SK-N-SH (cell line): ENCODE measurements at regions not wholly inside any gene's neighbourhood (a gene's known extent, or its start where the extent isn't known, plus 50 kb on each side); places are given as distances from the start of the nearest gene placed in this dataset.

ENCODE experiments used
- CTCF ChIA-PET: fragments of 300-600, 350-600 bp; formaldehyde crosslinking; extraction: SDS; loops from one replicate; lab custom pipeline; 2021; lab: Yijun Ruan, JAX
- POLR2A ChIA-PET: fragments of 350-600 bp; sonication (Branson Sonifier 250); formaldehyde crosslinking; extraction: SDS; loops from one replicate; lab custom pipeline; 2020; ENCODE audit warnings: antibody characterized with exemption, inconsistent platforms; lab: Yijun Ruan, JAX
- DNase-seq: peaks from one replicate; pipeline ENCODE4 v3.0.0; 2012
- H2AFZ ChIP-seq: fragments of 200-600 bp; sonication (generic); 2 replicates; pipeline ENCODE4 v1.8.1; 2016; ENCODE audit warnings: antibody characterized with exemption, mild to moderate bottlenecking, low read depth
- H3F3A ChIP-seq: fragments of 200-600 bp; sonication (generic); replicated peaks from 2 replicates; pipeline ENCODE3; 2016; ENCODE audit warnings: antibody characterized with exemption, mild to moderate bottlenecking; ENCODE audit not compliant: insufficient read depth
- H3K27ac ChIP-seq, 2 experiments: fragments of 200-500 bp in 1 of 2; fragments of 200-600 bp in 1 of 2; sonication (Bioruptor generic) in 1 of 2; sonication (generic), shearing (Covaris generic) in 1 of 2; 2 replicates each; pipeline versions ENCODE4 v1.5.1 to v1.6.1; 2014 to 2016; ENCODE audit warnings: low read depth in 2 of 2, inconsistent platforms in 1 of 2, low read length in 1 of 2, mild to moderate bottlenecking in 1 of 2, mixed read lengths in 1 of 2
- H3K27me3 ChIP-seq: fragments of 200-600 bp; sonication (generic), shearing (Covaris generic); 2 replicates; pipeline ENCODE4 v1.6.1; 2016; ENCODE audit warnings: mixed run types; ENCODE audit not compliant: insufficient read depth
- H3K36me3 ChIP-seq, 2 experiments: fragments of 200-500 bp in 1 of 2; fragments of 200-600 bp in 1 of 2; sonication (Bioruptor generic) in 1 of 2; sonication (generic) in 1 of 2; replicated peaks in 1 of 2; 2 replicates each; pipeline versions ENCODE3 to v1.5.1; 2014 to 2016; ENCODE audit warnings: low read length in 1 of 2, mild to moderate bottlenecking in 1 of 2; ENCODE audit not compliant: insufficient read depth in 2 of 2, control insufficient read depth in 1 of 2
- H3K4me1 ChIP-seq, 2 experiments: fragments of 200-500 bp in 1 of 2; fragments of 200-600 bp in 1 of 2; sonication (Bioruptor generic) in 1 of 2; sonication (generic), shearing (Covaris generic) in 1 of 2; 2 replicates each; pipeline versions ENCODE4 v1.5.1 to v1.6.1; 2014 to 2016; ENCODE audit warnings: low read depth in 1 of 2, low read length in 1 of 2, mixed run types in 1 of 2; ENCODE audit not compliant: insufficient read depth in 2 of 2, control insufficient read depth in 1 of 2
- H3K4me2 ChIP-seq: fragments of 200-600 bp; sonication (generic), shearing (Covaris generic); 2 replicates; pipeline ENCODE4 v1.6.1; 2017; ENCODE audit warnings: mixed run types
- H3K4me3 ChIP-seq, 2 experiments: fragments of 200-500 bp in 1 of 2; fragments of 200-600 bp in 1 of 2; sonication (Bioruptor generic) in 1 of 2; sonication (generic), shearing (Covaris generic) in 1 of 2; 2 replicates each; pipeline versions ENCODE4 v1.5.1 to v1.8.1; 2014 to 2016; ENCODE audit warnings: low read depth in 2 of 2, inconsistent platforms in 1 of 2, low read length in 1 of 2, mild to moderate bottlenecking in 1 of 2, mixed read lengths in 1 of 2, moderate library complexity in 1 of 2
- H3K79me2 ChIP-seq: fragments of 200-600 bp; sonication (generic); 2 replicates; pipeline ENCODE4 v1.8.1; 2017; ENCODE audit warnings: mild to moderate bottlenecking; ENCODE audit not compliant: insufficient read depth
- H3K9ac ChIP-seq: fragments of 200-600 bp; sonication (generic); 2 replicates; pipeline ENCODE4 v1.6.1; 2017; ENCODE audit warnings: mixed run types
- H3K9me2 ChIP-seq: fragments of 200-600 bp; sonication (generic); 2 replicates; pipeline ENCODE4 v1.6.1; 2017; ENCODE audit warnings: mixed run types
- H3K9me3 ChIP-seq: fragments of 200-600 bp; sonication (generic); 2 replicates; pipeline ENCODE4 v1.6.1; 2017; ENCODE audit warnings: mixed run types, mild to moderate bottlenecking, moderate library complexity
- H4K20me1 ChIP-seq: fragments of 200-600 bp; sonication (generic); 2 replicates; pipeline ENCODE4 v1.6.1; 2017; ENCODE audit warnings: mild to moderate bottlenecking, mixed run types; ENCODE audit not compliant: insufficient read depth
- CHD2 ChIP-seq: fragments of 150-350 bp; IDR thresholded peaks from 2 replicates; pipeline ENCODE4 v1.6.1; 2018; ENCODE audit warnings: low read length; ENCODE audit not compliant: partially characterized antibody
- CTCF ChIP-seq: fragments of 200-600 bp; sonication (generic); IDR thresholded peaks from 2 replicates; pipeline ENCODE4 v1.6.1; 2017; ENCODE audit warnings: antibody characterized with exemption, mild to moderate bottlenecking, moderate library complexity
- EZH2phosphoT487 ChIP-seq: fragments of 200-600 bp; sonication (generic); IDR thresholded peaks from 2 replicates; pipeline ENCODE4 v1.6.1; 2017; ENCODE audit warnings: low read depth, mixed run types, mild to moderate bottlenecking, antibody characterized with exemption, moderate library complexity, borderline replicate concordance
- FOSL2 ChIP-seq: IDR thresholded peaks from 2 replicates; pipeline ENCODE4 v1.4.0; 2012; ENCODE audit warnings: low read depth, mild to moderate bottlenecking, moderate library complexity, borderline replicate concordance
- GABPA ChIP-seq: IDR thresholded peaks from 2 replicates; pipeline ENCODE4 v1.4.0; 2012; ENCODE audit warnings: low read depth, mild to moderate bottlenecking
- JUND ChIP-seq: IDR thresholded peaks from 2 replicates; pipeline ENCODE4 v1.4.0; 2012
- MAX ChIP-seq: IDR thresholded peaks from 2 replicates; pipeline ENCODE4 v1.4.0; 2012; ENCODE audit warnings: low read depth
- PBX3 ChIP-seq: IDR thresholded peaks from 2 replicates; pipeline ENCODE4; 2012
- POLR2AphosphoS5 ChIP-seq: IDR thresholded peaks from 2 replicates; pipeline ENCODE4 v1.6.1; 2012; ENCODE audit warnings: low read depth, low read length
- RAD21 ChIP-seq: IDR thresholded peaks from 2 replicates; pipeline ENCODE4 v1.6.1; 2012; ENCODE audit warnings: mild to moderate bottlenecking, low read length
- RXRA ChIP-seq: IDR thresholded peaks from 2 replicates; pipeline ENCODE4 v1.4.0; 2012; ENCODE audit warnings: low read depth, mild to moderate bottlenecking, borderline replicate concordance
- SIN3A ChIP-seq: IDR thresholded peaks from 2 replicates; pipeline ENCODE4 v1.6.1; 2012; ENCODE audit warnings: low read depth, mild to moderate bottlenecking, low read length, moderate library complexity, borderline replicate concordance
- SMC3 ChIP-seq: IDR thresholded peaks from 2 replicates; pipeline ENCODE4 v1.6.1; 2012; ENCODE audit warnings: low read depth, low read length, improper control_type of control experiment
- YY1 ChIP-seq: IDR thresholded peaks from 2 replicates; pipeline ENCODE4 v1.4.0; 2012; ENCODE audit warnings: low read depth, mild to moderate bottlenecking
- WGBS: methylation state at CpG from one replicate; pipeline ENCODE4 v1.1.6; 2017; ENCODE audit warnings: low lambda C conversion rate; 5-methylcytosine and 5-hydroxymethylcytosine counted together
- TF ChIP-seq, protein P1 (sequence below): IDR thresholded peaks from 2 replicates; pipeline ENCODE4 v1.4.0; 2012; ENCODE audit warnings: low read depth, borderline replicate concordance
- TF ChIP-seq, protein P2 (sequence below): fragments of 150-350 bp; IDR thresholded peaks from 2 replicates; pipeline ENCODE4 v1.6.1; 2017; ENCODE audit warnings: antibody characterized with exemption, low read length, low read depth, borderline replicate concordance

DNA sequence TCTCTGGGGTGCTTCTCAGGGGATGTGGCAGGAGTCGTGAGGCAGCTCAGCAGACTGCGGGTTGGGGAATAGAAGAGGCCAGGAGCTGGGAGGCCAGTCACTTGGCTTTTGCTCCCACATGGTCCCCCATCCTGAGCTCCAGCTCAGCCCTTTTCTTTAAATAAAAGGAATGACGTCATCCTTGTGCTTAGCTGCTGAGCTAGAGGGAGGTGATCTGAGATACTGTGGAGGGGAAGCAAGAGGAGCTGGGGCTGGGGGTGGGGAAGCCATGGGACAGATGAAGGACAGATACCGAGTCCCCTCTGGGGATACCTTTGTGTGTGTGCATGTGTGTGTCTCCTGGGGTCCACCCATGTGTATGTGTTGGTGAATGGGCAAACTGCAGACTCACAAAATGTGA, 89.0 kb upstream of the ARAP3 start:
- Histone ChIP-seq H3K9ac (no peak overlapping the region), H3K4me3 (no peak overlapping the region), H3K27me3 (no peaks in the 10 kb centered on the region), H4K20me1 (no peaks in the 10 kb centered on the region), H3F3A (no peaks in the 10 kb centered on the region), H3K9me3 (no peaks in the 10 kb centered on the region), H3K36me3 (no peaks in the 10 kb centered on the region), H3K79me2 (no peaks in the 10 kb centered on the region), H2AFZ (no peak overlapping the region), H3K27ac (no peak overlapping the region), H3K4me1 (no peaks in the 10 kb centered on the region; a peak in 1 of 4 replicates), H3K9me2 (no peaks in the 10 kb centered on the region), H3K4me2 (no peak overlapping the region)
- no peak for DNase-seq
- no peak for TF ChIP-seq YY1
- TF ChIP-seq RXRA = no peak
- TF ChIP-seq JUND = no peak
- TF ChIP-seq, protein P1, sequence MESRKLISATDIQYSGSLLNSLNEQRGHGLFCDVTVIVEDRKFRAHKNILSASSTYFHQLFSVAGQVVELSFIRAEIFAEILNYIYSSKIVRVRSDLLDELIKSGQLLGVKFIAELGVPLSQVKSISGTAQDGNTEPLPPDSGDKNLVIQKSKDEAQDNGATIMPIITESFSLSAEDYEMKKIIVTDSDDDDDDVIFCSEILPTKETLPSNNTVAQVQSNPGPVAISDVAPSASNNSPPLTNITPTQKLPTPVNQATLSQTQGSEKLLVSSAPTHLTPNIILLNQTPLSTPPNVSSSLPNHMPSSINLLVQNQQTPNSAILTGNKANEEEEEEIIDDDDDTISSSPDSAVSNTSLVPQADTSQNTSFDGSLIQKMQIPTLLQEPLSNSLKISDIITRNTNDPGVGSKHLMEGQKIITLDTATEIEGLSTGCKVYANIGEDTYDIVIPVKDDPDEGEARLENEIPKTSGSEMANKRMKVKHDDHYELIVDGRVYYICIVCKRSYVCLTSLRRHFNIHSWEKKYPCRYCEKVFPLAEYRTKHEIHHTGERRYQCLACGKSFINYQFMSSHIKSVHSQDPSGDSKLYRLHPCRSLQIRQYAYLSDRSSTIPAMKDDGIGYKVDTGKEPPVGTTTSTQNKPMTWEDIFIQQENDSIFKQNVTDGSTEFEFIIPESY = no peak
- no peak for TF ChIP-seq SMC3
- TF ChIP-seq FOSL2 = no peak
- no peak for TF ChIP-seq SIN3A
- no peak for TF ChIP-seq MAX
- TF ChIP-seq POLR2AphosphoS5 = no peak
- no peak for TF ChIP-seq PBX3
- no peak for TF ChIP-seq RAD21
- TF ChIP-seq, protein P2, sequence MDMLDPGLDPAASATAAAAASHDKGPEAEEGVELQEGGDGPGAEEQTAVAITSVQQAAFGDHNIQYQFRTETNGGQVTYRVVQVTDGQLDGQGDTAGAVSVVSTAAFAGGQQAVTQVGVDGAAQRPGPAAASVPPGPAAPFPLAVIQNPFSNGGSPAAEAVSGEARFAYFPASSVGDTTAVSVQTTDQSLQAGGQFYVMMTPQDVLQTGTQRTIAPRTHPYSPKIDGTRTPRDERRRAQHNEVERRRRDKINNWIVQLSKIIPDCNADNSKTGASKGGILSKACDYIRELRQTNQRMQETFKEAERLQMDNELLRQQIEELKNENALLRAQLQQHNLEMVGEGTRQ = no peak
- TF ChIP-seq EZH2phosphoT487 = no peak
- WGBS = 48% methylated on average over 3 of the region's 4 CpGs
- ChIA-PET POLR2A (no interaction called here), CTCF (interaction anchor here (1.1 to 1.4 kb wide), 2 partner anchors 43 to 190 kb away, joined by 4 to 6 read pairs; no protein-coding TSS in a partner anchor)

GRCh38 chr5:141769671-141770070, 87.6 kb upstream of the ARAP3 start:
- H3K4me3 ChIP-seq = no peak overlapping the region
- WGBS = 18% methylated on average over 3 of the region's 3 CpGs
- no peaks in the 10 kb centered on the region; a peak in 1 of 4 replicates for H3K4me1 ChIP-seq
- DNase-seq = no peak
- H3K79me2 ChIP-seq = no peaks in the 10 kb centered on the region
- H3K9me3 ChIP-seq = no peaks in the 10 kb centered on the region
- POLR2A ChIA-PET = no interaction called here
- TF ChIP-seq CHD2 (no peak), SMC3 (no peak), SIN3A (no peak), FOSL2 (no peak), GABPA (no peak), EZH2phosphoT487 (no peak), CTCF (no peak)
- TF ChIP-seq, protein P2 = no peak
- no peaks in the 10 kb centered on the region for H3K36me3 ChIP-seq
- H4K20me1 ChIP-seq = no peaks in the 10 kb centered on the region
- no peak overlapping the region for H3K9ac ChIP-seq
- no peaks in the 10 kb centered on the region; the same call in 1 of the 2 replicates for H3K27me3 ChIP-seq
- no peaks in the 10 kb centered on the region for H3F3A ChIP-seq
- CTCF ChIA-PET = interaction anchor here (0.7 to 1.7 kb wide), 2 partner anchors 12 to 30 kb away, joined by 3 to 4 read pairs; no protein-coding TSS in a partner anchor
- H3K27ac ChIP-seq = no peak overlapping the region
- no peak overlapping the region for H2AFZ ChIP-seq
- no peak overlapping the region for H3K4me2 ChIP-seq
- no peaks in the 10 kb centered on the region for H3K9me2 ChIP-seq
